CD14-positive monocyte (primary cell): ENCODE measurements at regions not wholly inside any gene's neighbourhood (a gene's known extent, or its start where the extent isn't known, plus 50 kb on each side); places are given as distances from the start of the nearest gene placed in this dataset.

Experiments
- DNase-seq, 3 donors: peaks; one replicate each; pipeline ENCODE4 v3.0.0-alpha.2; 2011 to 2022
- H2AFZ ChIP-seq: 2 replicates; pipeline ENCODE4 v1.6.0; 2012; ENCODE audit warnings: mild to moderate bottlenecking, low read depth, low read length, inconsistent platforms; ENCODE audit not compliant: insufficient read depth, poor library complexity, severe bottlenecking
- H3K27ac ChIP-seq, 2 donors: 1 replicate in 1 of 2; 2 replicates in 1 of 2; pipeline ENCODE4 v1.5.1; 2012 to 2013; ENCODE audit warnings: low read length in 2 of 2, control low read depth in 1 of 2, inconsistent platforms in 1 of 2, low read depth in 1 of 2, mild to moderate bottlenecking in 1 of 2
- H3K27me3 ChIP-seq, 2 donors: one replicate each; pipeline versions ENCODE4 v1.6.0 to v1.6.1; 2011 to 2013; ENCODE audit warnings: low read length in 2 of 2; ENCODE audit not compliant: control insufficient read depth in 2 of 2, insufficient read depth in 2 of 2
- H3K36me3 ChIP-seq, 2 donors: replicated peaks in 1 of 2; 1 replicate in 1 of 2; 2 replicates in 1 of 2; pipeline versions ENCODE4 v1.5.1 to v1.6.1; 2012 to 2013; ENCODE audit warnings: low read length in 2 of 2, control low read depth in 1 of 2, inconsistent platforms in 1 of 2, mild to moderate bottlenecking in 1 of 2; ENCODE audit not compliant: insufficient read depth in 2 of 2, control insufficient read depth in 1 of 2
- H3K4me1 ChIP-seq, 2 donors: 1 replicate in 1 of 2; 2 replicates in 1 of 2; pipeline versions ENCODE4 v1.5.1 to v1.6.1; 2012 to 2013; ENCODE audit warnings: low read length in 2 of 2, control low read depth in 1 of 2, inconsistent platforms in 1 of 2, mild to moderate bottlenecking in 1 of 2, moderate library complexity in 1 of 2; ENCODE audit not compliant: insufficient read depth in 2 of 2, control insufficient read depth in 1 of 2
- H3K4me2 ChIP-seq: replicated peaks from 2 replicates; pipeline ENCODE3; 2012; ENCODE audit warnings: low read length, moderate library complexity, mild to moderate bottlenecking; ENCODE audit not compliant: poor library complexity, severe bottlenecking; ENCODE audit errors: extremely low read depth
- H3K4me3 ChIP-seq, 3 experiments: fragments of 200-600 bp in 1 of 3; sonication (generic) in 1 of 3; replicated peaks in 1 of 3; 1 replicate in 2 of 3; 2 replicates in 1 of 3; pipeline ENCODE4 v1.5.1; 2011 to 2013; ENCODE audit warnings: low read length in 3 of 3, mild to moderate bottlenecking in 3 of 3, control low read depth in 2 of 3, low read depth in 2 of 3, inconsistent platforms in 1 of 3, moderate library complexity in 1 of 3
- H3K79me2 ChIP-seq: 2 replicates; pipeline ENCODE4 v1.6.0; 2012; ENCODE audit warnings: mild to moderate bottlenecking, control low read depth, inconsistent platforms, low read length, moderate library complexity; ENCODE audit not compliant: insufficient read depth
- H3K9ac ChIP-seq: 2 replicates; pipeline ENCODE4 v1.6.0; 2017; ENCODE audit warnings: low read length, mild to moderate bottlenecking; ENCODE audit not compliant: insufficient read depth, poor library complexity, severe bottlenecking
- H3K9me3 ChIP-seq, 2 donors: replicated peaks in 1 of 2; 1 replicate in 1 of 2; 2 replicates in 1 of 2; pipeline versions ENCODE4 v1.5.1 to v1.6.1; 2012 to 2013; ENCODE audit warnings: low read length in 2 of 2, control low read depth in 1 of 2; ENCODE audit not compliant: control insufficient read depth in 1 of 2, insufficient read depth in 1 of 2
- H4K20me1 ChIP-seq: 2 replicates; pipeline ENCODE4 v1.6.0; 2012; ENCODE audit warnings: mild to moderate bottlenecking, low read length, control low read depth, moderate library complexity; ENCODE audit not compliant: insufficient read depth
- H3K27ac Mint-ChIP-seq, 7 donors: one replicate each; pipeline ENCODE4 v1.8.0; 2020; ENCODE audit warnings: mild to moderate bottlenecking in 7 of 7, mixed read lengths in 7 of 7, moderate library complexity in 6 of 7, inconsistent platforms in 2 of 7
- H3K27me3 Mint-ChIP-seq, 3 donors: one replicate each; pipeline ENCODE4 v1.8.0; 2021 to 2022; ENCODE audit warnings: low read depth in 3 of 3, mild to moderate bottlenecking in 3 of 3, mixed read lengths in 3 of 3, moderate library complexity in 3 of 3, inconsistent platforms in 1 of 3
- H3K36me3 Mint-ChIP-seq, 2 donors: one replicate each; pipeline ENCODE4 v1.8.0; 2020; ENCODE audit warnings: mixed read lengths in 2 of 2, inconsistent platforms in 1 of 2, mild to moderate bottlenecking in 1 of 2
- H3K4me1 Mint-ChIP-seq: one replicate; pipeline ENCODE4 v1.8.0; 2020; ENCODE audit warnings: mild to moderate bottlenecking, mixed read lengths
- H3K4me3 Mint-ChIP-seq, 2 donors: one replicate each; pipeline ENCODE4 v1.8.0; 2020; ENCODE audit warnings: mild to moderate bottlenecking in 2 of 2, mixed read lengths in 2 of 2, moderate library complexity in 1 of 2
- H3K9me3 Mint-ChIP-seq, 7 donors: one replicate each; pipeline ENCODE4 v1.8.0; 2020 to 2022; ENCODE audit warnings: mixed read lengths in 7 of 7, mild to moderate bottlenecking in 6 of 7, moderate library complexity in 6 of 7, inconsistent platforms in 2 of 7
- WGBS: methylation state at CpG from one replicate; pipeline ENCODE4 v1.1.5; 2013; ENCODE audit warnings: missing lambda C conversion rate; ENCODE audit not compliant: insufficient coverage; 5-methylcytosine and 5-hydroxymethylcytosine counted together
- intact Hi-C, 2 donors: fragments of 100-400 bp; cut with micrococcal nuclease; formaldehyde crosslinking; loops; one replicate each; pipeline versions ENCODE4 v1.15.0 to v1.15.1; 2023
- TF ChIP-seq, protein P1 (sequence below): fragments of 200-600 bp; IDR thresholded peaks from one replicate; pipeline ENCODE4 v1.8.0; 2022; ENCODE audit warnings: antibody characterized with exemption, mild to moderate bottlenecking

GRCh38 chr9:129493706-129494047 lies 127.2 kb downstream of the C9orf50 start:
- H3K4me1 ChIP-seq: peaks cover 63 to 71% of the 10 kb centered on the region in 2 donors
- 89% methylated on average over 8 of the region's 8 CpGs for WGBS
- intact Hi-C loops: loop anchor here in 1 of 2 donors (10.0 kb wide), 1 partner anchor 111 kb away; no protein-coding TSS in a partner anchor

GRCh38 chr9:129493002-129493705 lies 127.7 kb downstream of the C9orf50 start:
- no peaks in the 10 kb centered on the region for H3K27me3 ChIP-seq
- WGBS: 85% methylated on average over 4 of the region's 9 CpGs
- H3K4me1 ChIP-seq: peaks cover 63 to 73% of the 10 kb centered on the region in 2 donors
- H3K27me3 Mint-ChIP-seq: peaks cover 0 to 14% (median 2%) of the 10 kb centered on the region in 3 donors
- H2AFZ ChIP-seq: no peak overlapping the region
- H3K27ac Mint-ChIP-seq: peak overlapping the region in 3 of 7 donors; percentile 15 to 70 (median 52)
- H3K27ac ChIP-seq: no peak overlapping the region
- H3K36me3 ChIP-seq: peaks cover 11 to 26% of the 10 kb centered on the region in 2 donors
- H3K4me2 ChIP-seq: no peak overlapping the region
- H3K79me2 ChIP-seq: peaks cover 36% of the 10 kb centered on the region
- peaks cover 65% of the 10 kb centered on the region for H3K4me1 Mint-ChIP-seq
- H3K36me3 Mint-ChIP-seq: peaks cover 39 to 43% of the 10 kb centered on the region in 2 donors
- no peaks in the 10 kb centered on the region for H3K9me3 Mint-ChIP-seq
- H4K20me1 ChIP-seq: peaks cover 3% of the 10 kb centered on the region
- H3K4me3 Mint-ChIP-seq: no peak overlapping the region
- no peaks in the 10 kb centered on the region for H3K9me3 ChIP-seq
- TF ChIP-seq, protein P1, sequence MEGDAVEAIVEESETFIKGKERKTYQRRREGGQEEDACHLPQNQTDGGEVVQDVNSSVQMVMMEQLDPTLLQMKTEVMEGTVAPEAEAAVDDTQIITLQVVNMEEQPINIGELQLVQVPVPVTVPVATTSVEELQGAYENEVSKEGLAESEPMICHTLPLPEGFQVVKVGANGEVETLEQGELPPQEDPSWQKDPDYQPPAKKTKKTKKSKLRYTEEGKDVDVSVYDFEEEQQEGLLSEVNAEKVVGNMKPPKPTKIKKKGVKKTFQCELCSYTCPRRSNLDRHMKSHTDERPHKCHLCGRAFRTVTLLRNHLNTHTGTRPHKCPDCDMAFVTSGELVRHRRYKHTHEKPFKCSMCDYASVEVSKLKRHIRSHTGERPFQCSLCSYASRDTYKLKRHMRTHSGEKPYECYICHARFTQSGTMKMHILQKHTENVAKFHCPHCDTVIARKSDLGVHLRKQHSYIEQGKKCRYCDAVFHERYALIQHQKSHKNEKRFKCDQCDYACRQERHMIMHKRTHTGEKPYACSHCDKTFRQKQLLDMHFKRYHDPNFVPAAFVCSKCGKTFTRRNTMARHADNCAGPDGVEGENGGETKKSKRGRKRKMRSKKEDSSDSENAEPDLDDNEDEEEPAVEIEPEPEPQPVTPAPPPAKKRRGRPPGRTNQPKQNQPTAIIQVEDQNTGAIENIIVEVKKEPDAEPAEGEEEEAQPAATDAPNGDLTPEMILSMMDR: no peak
- no peak overlapping the region for H3K4me3 ChIP-seq
- no peak for DNase-seq
- H3K9ac ChIP-seq: no peak overlapping the region
- intact Hi-C loops: loop anchor here in 1 of 2 donors (10.0 kb wide), 1 partner anchor 112 kb away; no protein-coding TSS in a partner anchor

More at GRCh38 chr9:129493706-129494047, 127.2 kb downstream of the C9orf50 start:
- H3K4me1 Mint-ChIP-seq: peaks cover 70% of the 10 kb centered on the region
- H3K27ac ChIP-seq: no peak overlapping the region
- no peak overlapping the region for H3K4me3 Mint-ChIP-seq
- peaks cover 36% of the 10 kb centered on the region for H3K79me2 ChIP-seq
- no peak for DNase-seq
- peaks cover 0 to 14% (median 2%) of the 10 kb centered on the region in 3 donors for H3K27me3 Mint-ChIP-seq
- peaks cover 11 to 26% of the 10 kb centered on the region in 2 donors for H3K36me3 ChIP-seq
- H3K36me3 Mint-ChIP-seq: peaks cover 44 to 46% of the 10 kb centered on the region in 2 donors
- no peak overlapping the region for H3K4me2 ChIP-seq
- no peak overlapping the region for H3K4me3 ChIP-seq
- H3K27me3 ChIP-seq: no peaks in the 10 kb centered on the region
- H3K9ac ChIP-seq: no peak overlapping the region
- no peak overlapping the region for H2AFZ ChIP-seq
- no peaks in the 10 kb centered on the region for H3K9me3 ChIP-seq
- peaks cover 3% of the 10 kb centered on the region for H4K20me1 ChIP-seq
- TF ChIP-seq, protein P1: no peak
- peak overlapping the region in 3 of 7 donors; percentile 12 to 70 (median 52) for H3K27ac Mint-ChIP-seq
- H3K9me3 Mint-ChIP-seq: no peaks in the 10 kb centered on the region
